ENCODE measurements at regions not wholly inside any gene's neighbourhood (a gene's known extent, or its start where the extent isn't known, plus 50 kb on each side); places are given as distances from the start of the nearest gene placed in this dataset.

- no peak for TF ChIP-seq CTCF (conservative IDR thresholded peaks at IDR 0.05)
- no peak overlapping the region for H3K27ac ChIP-seq
Observed at GRCh38 chr9:120018550-120018949, 561.4 kb downstream of the CDK5RAP2 start.

- TF ChIP-seq CTCF (conservative IDR thresholded peaks at IDR 0.05), result no peak
- H3K27ac ChIP-seq, result no peak overlapping the region
Observed at GRCh38 chr9:120018037-120018436, 561.9 kb downstream of the CDK5RAP2 start.

- TF ChIP-seq CTCF (conservative IDR thresholded peaks at IDR 0.05), result no peak
- no peak overlapping the region for H3K27ac ChIP-seq
Observed at GRCh38 chr9:120016231-120016630, 563.7 kb downstream of the CDK5RAP2 start.

GRCh38 chr9:120014796-120015195 lies 565.2 kb downstream of the CDK5RAP2 start:
- H3K27ac ChIP-seq, result no peak overlapping the region
- no peak for TF ChIP-seq CTCF (conservative IDR thresholded peaks at IDR 0.05)

DNA sequence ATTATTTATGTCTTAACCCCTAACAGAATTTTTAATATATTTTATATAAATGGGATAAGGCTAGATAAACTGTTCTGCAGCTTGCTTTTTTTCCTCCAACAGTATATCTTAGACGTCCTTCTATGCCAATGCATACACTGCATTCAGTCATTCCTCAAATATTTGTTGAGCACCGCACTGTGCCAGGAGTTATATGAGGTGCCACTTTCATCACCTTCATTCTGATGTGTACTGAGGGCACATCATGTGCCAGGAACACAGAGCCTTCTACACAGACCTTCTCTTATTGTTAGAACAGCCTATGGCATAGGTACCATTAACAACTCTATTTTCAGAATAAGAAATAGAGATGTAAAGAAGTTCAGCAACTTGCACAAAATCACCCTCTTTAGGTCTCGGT lies 570.1 kb downstream of the CDK5RAP2 start:
- H3K27ac ChIP-seq, result no peak overlapping the region
- TF ChIP-seq CTCF (conservative IDR thresholded peaks at IDR 0.05), result no peak

- no peak overlapping the region for H3K27ac ChIP-seq
- no peak for TF ChIP-seq CTCF (conservative IDR thresholded peaks at IDR 0.05)
Observed at GRCh38 chr9:120001536-120001935, 578.4 kb downstream of the CDK5RAP2 start.

- H3K27ac ChIP-seq, result no peak overlapping the region
- no peak for TF ChIP-seq CTCF (conservative IDR thresholded peaks at IDR 0.05)
Observed at GRCh38 chr9:119998614-119999013, 581.4 kb downstream of the CDK5RAP2 start.

- no peak for TF ChIP-seq CTCF (conservative IDR thresholded peaks at IDR 0.05)
- no peak overlapping the region for H3K27ac ChIP-seq
Observed at GRCh38 chr9:119991797-119992196, 588.2 kb downstream of the CDK5RAP2 start.

All from VCaP (cell line).